ENCODE measurements at regions not wholly inside any gene's neighbourhood (a gene's known extent, or its start where the extent isn't known, plus 50 kb on each side); places are given as distances from the start of the nearest gene placed in this dataset.

DNA sequence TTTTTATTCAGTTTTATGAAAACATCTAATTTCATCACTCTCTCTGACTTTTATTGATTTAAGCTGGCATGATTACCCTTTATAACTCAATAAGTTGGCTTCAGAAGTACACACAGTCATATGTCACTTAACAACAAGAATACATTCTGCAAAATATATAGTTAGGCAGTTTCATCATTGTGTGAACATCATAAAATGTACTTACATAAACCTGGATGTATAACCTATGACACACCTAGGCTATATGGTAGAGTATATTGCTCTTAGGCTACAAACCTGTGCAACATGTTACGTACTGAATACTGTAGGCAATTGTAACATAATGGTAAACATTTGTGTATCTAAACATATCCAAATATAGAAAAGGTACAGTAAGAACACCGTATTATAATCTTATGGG lies 362.2 kb upstream of the BTBD3 start:
- CTCF ChIA-PET: interaction anchor here (2.1 kb wide), 1 partner anchor 12 kb away, joined by 5 read pairs; no protein-coding TSS in a partner anchor
- POLR2A ChIA-PET: no interaction called here
- Histone ChIP-seq H3K9me3 (no peaks in the 10 kb centered on the region), H3K9ac (no peak overlapping the region), H3K27ac (ENCODE audit: low read depth in 2 of 2, low read length in 1 of 2) (no peak overlapping the region), H3K79me2 (ENCODE audit: insufficient read depth) (no peaks in the 10 kb centered on the region), H3K27me3 (ENCODE audit: insufficient read depth) (no peaks in the 10 kb centered on the region), H3K4me2 (no peak overlapping the region), H3K4me3 (ENCODE audit: low read depth in 2 of 2, low read length in 1 of 2) (no peak overlapping the region), H3K36me3 (replicated peaks in 1 of 2; ENCODE audit: control insufficient read depth in 1 of 2, insufficient read depth in 2 of 2, low read length in 1 of 2) (no peaks in the 10 kb centered on the region), H2AFZ (ENCODE audit: low read depth) (no peak overlapping the region), H3K4me1 (ENCODE audit: control insufficient read depth in 1 of 2, insufficient read depth in 2 of 2, low read depth in 1 of 2, low read length in 1 of 2) (no peaks in the 10 kb centered on the region), H4K20me1 (ENCODE audit: insufficient read depth) (no peaks in the 10 kb centered on the region), H3F3A (replicated peaks; ENCODE audit: insufficient read depth) (no peaks in the 10 kb centered on the region), H3K9me2 (no peaks in the 10 kb centered on the region)
- DNase-seq: no peak
- no peak for TF ChIP-seq TCF12 (IDR thresholded peaks at IDR 0.05)
- no peak for TF ChIP-seq RAD21 (IDR thresholded peaks at IDR 0.05; ENCODE audit: low read length)
- TF ChIP-seq TAF1 (IDR thresholded peaks at IDR 0.05; ENCODE audit: borderline replicate concordance, low read depth, low read length): no peak
- TF ChIP-seq RCOR1 (IDR thresholded peaks at IDR 0.05; ENCODE audit: low read length): no peak
- TF ChIP-seq, protein P1, sequence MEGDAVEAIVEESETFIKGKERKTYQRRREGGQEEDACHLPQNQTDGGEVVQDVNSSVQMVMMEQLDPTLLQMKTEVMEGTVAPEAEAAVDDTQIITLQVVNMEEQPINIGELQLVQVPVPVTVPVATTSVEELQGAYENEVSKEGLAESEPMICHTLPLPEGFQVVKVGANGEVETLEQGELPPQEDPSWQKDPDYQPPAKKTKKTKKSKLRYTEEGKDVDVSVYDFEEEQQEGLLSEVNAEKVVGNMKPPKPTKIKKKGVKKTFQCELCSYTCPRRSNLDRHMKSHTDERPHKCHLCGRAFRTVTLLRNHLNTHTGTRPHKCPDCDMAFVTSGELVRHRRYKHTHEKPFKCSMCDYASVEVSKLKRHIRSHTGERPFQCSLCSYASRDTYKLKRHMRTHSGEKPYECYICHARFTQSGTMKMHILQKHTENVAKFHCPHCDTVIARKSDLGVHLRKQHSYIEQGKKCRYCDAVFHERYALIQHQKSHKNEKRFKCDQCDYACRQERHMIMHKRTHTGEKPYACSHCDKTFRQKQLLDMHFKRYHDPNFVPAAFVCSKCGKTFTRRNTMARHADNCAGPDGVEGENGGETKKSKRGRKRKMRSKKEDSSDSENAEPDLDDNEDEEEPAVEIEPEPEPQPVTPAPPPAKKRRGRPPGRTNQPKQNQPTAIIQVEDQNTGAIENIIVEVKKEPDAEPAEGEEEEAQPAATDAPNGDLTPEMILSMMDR (IDR thresholded peaks at IDR 0.05): no peak
- no peak for TF ChIP-seq MAX (IDR thresholded peaks at IDR 0.05; ENCODE audit: low read depth)
- no peak for TF ChIP-seq NRF1 (IDR thresholded peaks at IDR 0.05; ENCODE audit: low read depth, low read length)
- TF ChIP-seq FOSL2 (IDR thresholded peaks at IDR 0.05; ENCODE audit: borderline replicate concordance, low read depth): no peak
- 60% methylated on average over 2 of the region's 2 CpGs for WGBS (ENCODE audit: low lambda C conversion rate)

DNA sequence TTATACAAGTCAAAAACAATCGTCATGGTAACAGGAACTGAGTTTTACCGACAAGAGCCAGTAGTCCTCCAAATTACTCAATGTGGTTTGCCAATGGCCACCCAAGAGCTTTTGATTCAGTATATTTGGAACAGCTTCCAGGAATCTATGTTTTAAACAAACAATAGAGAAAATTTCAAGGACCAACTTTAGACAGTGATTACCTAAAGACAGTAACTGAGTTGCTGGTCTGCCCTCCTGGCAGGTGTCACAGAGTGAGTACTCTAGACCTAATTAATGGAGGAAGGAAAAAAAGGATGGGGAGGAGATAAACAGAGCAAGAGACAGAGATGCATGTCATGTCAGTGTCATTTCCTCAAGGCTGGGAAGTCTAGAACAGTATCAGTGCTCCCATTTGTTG lies 361.3 kb upstream of the BTBD3 start:
- H3K27ac ChIP-seq (ENCODE audit: low read depth in 2 of 2, low read length in 1 of 2): no peak overlapping the region
- H4K20me1 ChIP-seq (ENCODE audit: insufficient read depth): no peaks in the 10 kb centered on the region
- DNase-seq: no peak
- H3F3A ChIP-seq (replicated peaks; ENCODE audit: insufficient read depth): no peaks in the 10 kb centered on the region
- no peaks in the 10 kb centered on the region for H3K36me3 ChIP-seq (replicated peaks in 1 of 2; ENCODE audit: control insufficient read depth in 1 of 2, insufficient read depth in 2 of 2, low read length in 1 of 2)
- H2AFZ ChIP-seq (ENCODE audit: low read depth): no peak overlapping the region
- TF ChIP-seq GABPA (IDR thresholded peaks at IDR 0.05; ENCODE audit: low read depth) (no peak), YY1 (IDR thresholded peaks at IDR 0.05; ENCODE audit: low read depth) (no peak)
- no peaks in the 10 kb centered on the region for H3K79me2 ChIP-seq (ENCODE audit: insufficient read depth)
- no peaks in the 10 kb centered on the region for H3K9me3 ChIP-seq
- H3K4me3 ChIP-seq (ENCODE audit: low read depth in 2 of 2, low read length in 1 of 2): no peak overlapping the region
- no peaks in the 10 kb centered on the region for H3K4me1 ChIP-seq (ENCODE audit: control insufficient read depth in 1 of 2, insufficient read depth in 2 of 2, low read depth in 1 of 2, low read length in 1 of 2)
- H3K4me2 ChIP-seq: no peak overlapping the region
- no peak overlapping the region for H3K9ac ChIP-seq
- 44% methylated on average over 2 of the region's 2 CpGs for WGBS (ENCODE audit: low lambda C conversion rate)
- no peaks in the 10 kb centered on the region for H3K27me3 ChIP-seq (ENCODE audit: insufficient read depth)
- H3K9me2 ChIP-seq: no peaks in the 10 kb centered on the region
- ChIA-PET POLR2A (no interaction called here), CTCF (interaction anchor here (2.1 kb wide), 1 partner anchor 12 kb away, joined by 5 read pairs; no protein-coding TSS in a partner anchor)

DNA sequence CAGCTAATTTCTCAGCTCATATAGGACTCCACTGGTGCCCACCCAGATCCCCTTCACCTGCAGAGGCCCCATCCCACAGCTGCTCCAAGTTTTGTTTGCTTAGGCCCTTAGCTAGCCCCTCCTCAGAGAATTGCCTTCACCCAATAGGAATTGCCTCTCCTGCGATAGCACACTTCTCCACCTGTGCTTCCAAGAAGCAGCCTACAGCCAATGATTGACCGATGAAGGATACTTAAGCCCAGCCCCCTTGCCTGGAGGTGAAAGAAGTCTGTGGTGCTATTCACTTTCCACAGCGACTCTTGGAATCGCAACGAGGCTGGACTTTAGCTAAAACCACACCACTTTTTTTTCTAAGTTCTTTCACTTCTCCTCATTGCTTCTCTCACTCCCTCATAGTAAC lies 353.2 kb upstream of the BTBD3 start:
- H3K4me3 ChIP-seq (ENCODE audit: low read depth in 2 of 2, low read length in 1 of 2): no peak overlapping the region
- TF ChIP-seq MEF2A (IDR thresholded peaks at IDR 0.05; ENCODE audit: borderline replicate concordance, low read depth): no peak
- no peak for TF ChIP-seq FOXJ3 (CRISPR knock-in tag; IDR thresholded peaks at IDR 0.05)
- no peak for TF ChIP-seq GATA2 (CRISPR knock-in tag; IDR thresholded peaks at IDR 0.05)
- H3K9ac ChIP-seq: no peak overlapping the region
- no peak overlapping the region for H3K4me2 ChIP-seq
- no peak for DNase-seq
- H3K9me2 ChIP-seq: no peaks in the 10 kb centered on the region
- H2AFZ ChIP-seq (ENCODE audit: low read depth): no peak overlapping the region
- H3K9me3 ChIP-seq: no peaks in the 10 kb centered on the region
- H3K79me2 ChIP-seq (ENCODE audit: insufficient read depth): no peaks in the 10 kb centered on the region
- no peaks in the 10 kb centered on the region for H3K36me3 ChIP-seq (replicated peaks in 1 of 2; ENCODE audit: control insufficient read depth in 1 of 2, insufficient read depth in 2 of 2, low read length in 1 of 2)
- no peaks in the 10 kb centered on the region for H3F3A ChIP-seq (replicated peaks; ENCODE audit: insufficient read depth)
- CTCF ChIA-PET: interaction anchor here (0.8 kb wide), 1 partner anchor 16 kb away, joined by 3 read pairs; no protein-coding TSS in a partner anchor
- H3K27me3 ChIP-seq (ENCODE audit: insufficient read depth): no peaks in the 10 kb centered on the region
- POLR2A ChIA-PET: no interaction called here
- no peaks in the 10 kb centered on the region for H3K4me1 ChIP-seq (ENCODE audit: control insufficient read depth in 1 of 2, insufficient read depth in 2 of 2, low read depth in 1 of 2, low read length in 1 of 2)
- no peaks in the 10 kb centered on the region for H4K20me1 ChIP-seq (ENCODE audit: insufficient read depth)
- H3K27ac ChIP-seq (ENCODE audit: low read depth in 2 of 2, low read length in 1 of 2): no peak overlapping the region
- 66% methylated on average over 5 of the region's 5 CpGs for WGBS (ENCODE audit: low lambda C conversion rate)
